ENCODE measurements at regions not wholly inside any gene's neighbourhood (a gene's known extent, or its start where the extent isn't known, plus 50 kb on each side); places are given as distances from the start of the nearest gene placed in this dataset.

DNA sequence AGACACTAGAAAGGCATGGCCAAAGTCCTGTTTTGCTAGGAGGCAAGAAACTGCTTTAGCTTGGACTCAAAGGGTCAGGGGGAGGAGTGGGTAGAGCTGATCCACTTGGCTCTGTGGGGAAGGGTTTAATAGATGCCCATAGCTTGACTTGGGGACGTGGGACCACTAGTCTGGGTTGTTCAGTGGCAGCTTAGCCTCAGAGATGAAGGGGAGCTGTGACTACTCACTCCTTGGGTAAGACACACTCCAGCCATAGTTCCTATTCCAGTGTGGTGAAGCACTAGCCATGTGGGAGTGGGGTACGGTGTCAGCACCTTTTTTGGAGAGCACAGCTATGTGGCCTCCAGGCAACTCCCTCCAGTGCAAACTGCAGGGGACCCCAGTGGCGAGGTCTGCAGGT, 257.3 kb downstream of the TMEM121 start:
- no peak for DNase-seq (ENCODE audit: low read depth)

DNA sequence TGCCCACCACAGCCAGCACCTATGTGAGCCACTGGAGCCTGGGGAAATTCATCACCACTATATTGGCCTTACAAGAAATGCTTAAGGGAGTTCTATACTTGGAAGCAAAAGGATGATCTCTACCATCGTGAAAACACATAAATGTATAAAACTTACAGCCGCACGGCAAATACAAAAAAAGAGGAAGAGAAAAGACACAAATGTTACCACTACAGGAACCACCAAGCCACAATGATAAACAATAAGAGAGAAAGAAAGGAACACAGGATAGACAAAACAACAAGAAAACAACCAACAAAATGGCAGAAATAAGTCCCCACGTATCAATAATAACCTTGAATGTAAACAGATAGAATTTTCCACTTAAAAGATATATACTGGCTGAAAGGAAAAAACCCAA, 267.5 kb downstream of the TMEM121 start:
- no peak for DNase-seq (ENCODE audit: low read depth)

DNA sequence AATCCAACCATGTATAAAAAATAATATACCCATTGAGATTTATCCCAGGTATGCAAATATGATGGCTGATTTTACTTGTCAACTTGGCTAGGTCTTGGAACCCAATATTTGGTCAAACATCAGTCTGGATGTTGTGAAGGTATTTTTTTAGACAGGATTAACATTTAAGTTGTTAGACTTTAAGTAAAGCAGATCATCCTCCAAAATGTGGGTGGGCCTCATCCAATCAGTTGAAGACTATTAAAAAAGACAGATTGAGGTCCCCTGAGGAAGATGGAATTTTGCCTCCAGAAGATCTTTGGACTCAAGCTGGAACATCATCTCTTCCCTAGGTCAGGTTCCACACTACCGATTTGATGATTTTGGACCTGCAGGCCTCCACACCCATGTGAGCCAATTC, 271.2 kb downstream of the TMEM121 start:
- no peak for DNase-seq (ENCODE audit: low read depth)

DNA sequence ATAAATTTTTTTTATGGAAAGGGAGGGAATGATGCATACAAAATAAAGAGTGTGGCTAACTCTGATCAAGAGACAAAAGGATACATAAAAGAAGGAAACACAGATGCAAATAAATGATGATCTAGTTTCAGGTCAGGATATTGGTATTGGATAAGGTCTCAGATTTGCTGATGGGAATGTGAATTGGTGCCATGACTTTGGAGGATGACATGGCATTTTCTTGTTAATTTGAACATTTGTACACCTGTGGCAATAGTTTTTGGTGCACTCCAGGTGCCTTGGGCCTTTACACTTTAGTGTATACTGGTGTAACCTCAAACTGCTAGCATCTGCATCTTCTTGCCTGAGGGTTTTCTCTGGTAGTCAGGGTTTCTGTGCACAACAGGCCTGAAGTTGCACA, 279.3 kb downstream of the TMEM121 start:
- DNase-seq (ENCODE audit: low read depth) = no peak

DNA sequence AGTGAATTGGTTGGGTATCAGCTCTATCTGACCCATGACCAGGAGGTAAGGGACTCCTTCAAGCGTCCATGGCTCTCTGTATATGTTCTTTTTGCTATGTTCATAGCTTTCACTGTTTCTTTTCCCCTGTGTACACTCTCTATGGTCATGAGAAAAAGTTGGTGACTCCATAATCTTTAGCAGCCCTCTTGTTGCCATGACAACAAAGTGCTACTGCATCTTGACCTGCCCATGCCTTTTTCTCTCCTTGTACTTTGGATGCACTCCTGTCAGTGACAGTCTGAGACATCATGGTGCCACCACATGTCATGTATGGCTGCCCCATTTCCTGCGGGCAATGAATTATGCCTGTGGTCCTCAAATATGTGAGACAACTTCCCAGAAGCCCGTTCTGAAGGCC, 280.2 kb downstream of the TMEM121 start:
- DNase-seq (ENCODE audit: low read depth) = no peak

DNA sequence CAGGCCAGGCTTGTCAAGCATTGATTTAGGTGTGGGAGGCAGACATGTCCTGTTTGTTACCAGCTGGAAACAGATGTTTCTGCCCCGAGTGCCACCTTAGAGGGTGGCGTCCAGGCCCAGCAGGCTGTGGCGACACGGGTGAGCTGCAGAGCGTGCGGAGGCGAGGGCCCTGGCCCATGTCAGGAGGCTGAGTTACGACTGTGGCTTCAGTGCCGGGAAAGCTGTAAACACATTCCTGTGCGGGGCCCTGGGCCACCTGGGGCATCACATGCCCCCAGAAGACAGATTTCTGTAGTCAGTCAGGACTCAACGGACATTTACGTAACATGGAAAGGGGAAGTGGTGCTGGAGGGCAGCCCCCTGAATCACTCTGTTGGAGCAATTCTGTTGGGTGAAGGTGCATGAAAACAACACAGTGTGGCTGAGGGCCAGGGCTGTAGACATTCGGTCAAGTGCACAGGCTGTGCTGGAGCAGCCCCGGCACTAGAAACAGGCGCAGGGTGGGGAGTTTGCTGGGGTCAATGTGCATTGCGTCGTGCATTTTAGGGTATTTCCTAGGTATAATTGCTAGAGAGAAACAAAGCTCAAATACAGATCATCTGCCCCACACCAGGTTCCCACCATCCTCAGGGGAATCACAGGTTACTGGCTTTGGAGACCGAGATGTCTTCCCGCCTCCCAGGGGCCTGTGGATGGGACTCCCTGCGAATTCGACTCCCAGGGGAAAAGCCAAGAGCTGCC, 291.8 kb downstream of the TMEM121 start:
- DNase-seq (ENCODE audit: low read depth) = no peak

DNA sequence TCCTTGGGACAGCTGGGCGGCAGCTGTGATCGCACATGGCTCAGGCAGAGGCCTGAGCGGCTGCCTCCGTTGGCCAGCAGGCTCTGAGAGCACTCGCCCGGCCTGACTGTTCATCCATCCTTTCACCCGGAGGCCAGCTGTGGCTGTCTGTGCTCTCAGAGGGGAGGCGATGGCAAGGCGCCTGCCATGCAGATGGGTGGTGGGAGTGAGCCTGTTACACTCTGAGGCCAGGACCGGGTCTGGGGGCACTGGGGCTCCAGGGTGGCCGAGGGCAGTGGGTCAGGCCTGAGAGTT, 292.3 kb downstream of the TMEM121 start:
- no peak for DNase-seq (ENCODE audit: low read depth)

DNA sequence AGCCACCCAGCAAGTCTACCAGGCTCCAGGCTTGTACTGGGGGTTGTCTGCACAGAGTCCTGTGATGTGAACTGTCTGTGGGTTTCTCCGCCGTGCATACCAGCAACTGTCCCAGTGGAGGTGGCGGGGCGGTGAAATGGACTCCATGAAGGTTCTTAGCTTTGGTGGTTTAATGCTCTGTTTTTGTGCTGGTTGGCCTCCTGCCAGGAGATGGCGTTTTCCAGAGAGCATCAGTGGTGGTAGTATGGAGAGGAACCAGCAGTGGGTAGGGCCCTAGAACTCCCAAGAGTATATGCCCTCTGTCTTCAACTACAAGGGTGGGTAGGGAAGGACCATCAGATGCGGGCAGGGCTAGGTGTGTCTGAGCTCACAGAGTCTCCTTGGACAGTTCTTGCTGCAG, 303.8 kb downstream of the TMEM121 start:
- no peak for DNase-seq (ENCODE audit: low read depth)

DNA sequence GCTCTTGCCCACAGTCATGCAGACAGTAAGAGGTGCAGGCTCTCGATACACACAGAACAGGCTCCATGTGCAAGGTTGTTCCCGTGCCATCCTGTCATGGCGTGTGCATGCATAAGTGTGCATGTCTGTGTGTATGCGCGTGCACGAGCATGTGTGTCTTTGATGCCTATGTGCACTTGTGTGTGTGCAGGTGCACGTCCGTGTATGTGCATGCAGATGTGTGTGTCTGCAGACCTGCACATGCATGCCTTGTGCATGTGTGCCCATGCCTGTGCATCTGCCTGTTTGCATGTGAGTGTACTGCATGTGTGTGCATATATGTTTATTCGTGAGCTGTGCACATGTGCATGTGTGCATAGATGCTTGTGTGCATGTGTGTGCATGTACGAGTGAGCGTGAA, 309.8 kb downstream of the TMEM121 start:
- no peak for DNase-seq (ENCODE audit: low read depth)

DNA sequence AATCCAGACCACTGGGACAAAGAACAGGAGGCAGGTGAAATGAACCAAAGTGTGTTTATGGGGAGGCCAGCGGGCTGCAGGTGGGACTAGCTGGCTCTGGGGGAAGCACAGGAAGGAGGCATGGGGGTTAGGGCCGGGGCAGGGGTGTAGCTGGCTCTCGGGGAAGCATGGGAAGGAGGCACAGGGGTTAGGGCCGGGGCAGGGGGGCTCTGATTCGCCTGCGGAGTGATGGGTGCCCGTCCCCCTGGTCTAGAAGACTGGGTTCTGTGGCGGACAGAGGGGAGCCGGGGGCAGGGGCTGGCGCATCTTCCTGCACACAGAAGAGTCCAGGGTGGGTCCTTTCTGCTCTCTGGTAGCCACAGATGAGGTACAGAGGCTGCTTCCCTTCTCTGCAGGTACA, 310.3 kb downstream of the TMEM121 start:
- no peak for DNase-seq (ENCODE audit: low read depth)

DNA sequence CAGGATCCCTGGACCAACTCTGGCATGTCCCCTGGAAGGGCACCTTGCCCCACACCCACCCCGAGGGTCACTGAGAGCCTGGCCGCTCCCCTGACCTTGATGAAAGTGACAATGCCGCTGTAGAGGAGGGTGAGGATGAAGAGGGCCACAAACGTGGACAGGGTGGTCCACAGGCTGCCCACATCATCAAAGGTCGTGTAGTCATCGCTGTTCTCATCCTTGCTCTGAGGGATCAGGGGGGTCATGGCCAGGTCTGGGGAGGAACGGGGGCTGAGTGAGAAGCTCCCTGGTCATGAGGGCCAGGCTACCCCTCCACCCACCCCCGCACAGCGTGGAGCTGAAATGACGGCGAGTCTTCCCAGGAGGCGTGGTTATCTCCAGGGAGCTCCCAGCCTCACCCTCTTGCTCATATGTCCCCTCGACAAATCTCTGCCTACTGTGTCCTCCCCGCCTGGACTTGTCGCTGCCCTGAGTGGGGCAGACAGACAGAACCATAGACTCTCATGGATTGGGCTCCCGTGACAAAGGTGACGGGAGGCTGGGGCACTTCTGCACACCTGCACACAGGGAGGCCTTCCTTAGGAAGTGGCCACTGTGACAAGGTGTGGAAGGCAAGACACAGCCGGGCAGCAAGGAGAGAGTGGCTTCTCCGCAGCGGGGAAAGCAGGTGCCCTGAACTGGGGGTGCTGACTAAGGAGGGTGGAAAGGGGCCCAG, 311.1 kb downstream of the TMEM121 start:
- DNase-seq (ENCODE audit: low read depth) = no peak

DNA sequence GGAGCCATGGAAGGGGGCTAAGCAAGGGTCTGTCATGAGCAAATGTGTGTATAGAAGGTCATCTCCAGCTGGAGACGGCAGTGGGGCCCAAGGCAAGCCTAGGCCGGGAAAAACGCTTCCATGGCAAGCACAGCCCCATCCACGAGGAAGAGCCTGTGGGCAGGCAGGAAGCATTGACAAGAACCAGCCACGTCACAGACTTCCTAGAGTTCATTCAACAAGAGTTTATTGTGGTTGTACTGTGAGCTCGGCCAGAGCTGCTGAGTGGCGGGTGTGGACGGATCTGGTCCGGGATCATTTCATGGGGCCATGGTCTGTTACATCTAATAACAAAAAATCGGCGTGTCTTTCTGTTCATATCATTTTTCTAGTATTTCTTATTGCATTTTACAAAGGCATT, 311.7 kb downstream of the TMEM121 start:
- no peak for DNase-seq (ENCODE audit: low read depth)

DNA sequence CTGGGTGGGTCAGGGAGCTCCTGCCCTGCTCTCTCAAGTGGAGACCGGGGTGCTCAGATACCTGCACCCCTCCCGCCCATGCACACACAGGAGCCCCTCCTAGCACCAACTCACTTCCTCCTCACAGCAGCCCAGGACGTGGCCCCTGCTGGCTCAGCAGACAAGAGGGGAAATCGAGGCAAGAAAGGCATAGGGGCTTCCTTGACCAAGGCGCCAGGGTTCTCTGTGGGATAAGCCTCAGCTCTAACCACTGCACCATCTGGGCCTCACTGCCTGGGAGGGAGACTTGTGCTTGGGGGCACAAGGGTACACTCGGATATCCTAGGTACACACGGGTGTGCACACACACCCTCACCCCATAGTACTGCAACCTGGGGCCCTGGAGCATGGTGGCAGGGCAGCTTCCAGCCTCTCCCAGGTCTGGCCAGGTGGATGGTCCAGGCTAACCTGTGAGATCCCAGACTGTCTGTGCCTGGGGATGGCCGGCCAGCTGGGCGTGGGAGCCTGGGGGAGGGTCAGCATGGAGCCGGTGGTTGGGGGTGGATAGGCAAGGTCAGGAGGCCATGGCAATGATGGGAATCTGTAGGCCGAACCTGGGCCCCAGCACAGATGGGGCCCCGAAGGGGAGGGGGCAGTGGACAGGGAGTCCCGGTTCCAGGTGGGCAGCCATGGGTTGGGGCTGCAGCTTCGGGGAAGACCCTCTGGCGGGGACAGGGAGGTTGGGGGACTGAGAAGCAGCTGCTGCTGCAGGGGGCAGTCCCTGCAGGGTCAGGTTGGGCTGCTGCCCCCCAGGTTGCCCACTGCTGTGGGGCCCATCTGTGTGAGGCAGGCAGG, 312.4 kb downstream of the TMEM121 start:
- no peak for DNase-seq (ENCODE audit: low read depth)

DNA sequence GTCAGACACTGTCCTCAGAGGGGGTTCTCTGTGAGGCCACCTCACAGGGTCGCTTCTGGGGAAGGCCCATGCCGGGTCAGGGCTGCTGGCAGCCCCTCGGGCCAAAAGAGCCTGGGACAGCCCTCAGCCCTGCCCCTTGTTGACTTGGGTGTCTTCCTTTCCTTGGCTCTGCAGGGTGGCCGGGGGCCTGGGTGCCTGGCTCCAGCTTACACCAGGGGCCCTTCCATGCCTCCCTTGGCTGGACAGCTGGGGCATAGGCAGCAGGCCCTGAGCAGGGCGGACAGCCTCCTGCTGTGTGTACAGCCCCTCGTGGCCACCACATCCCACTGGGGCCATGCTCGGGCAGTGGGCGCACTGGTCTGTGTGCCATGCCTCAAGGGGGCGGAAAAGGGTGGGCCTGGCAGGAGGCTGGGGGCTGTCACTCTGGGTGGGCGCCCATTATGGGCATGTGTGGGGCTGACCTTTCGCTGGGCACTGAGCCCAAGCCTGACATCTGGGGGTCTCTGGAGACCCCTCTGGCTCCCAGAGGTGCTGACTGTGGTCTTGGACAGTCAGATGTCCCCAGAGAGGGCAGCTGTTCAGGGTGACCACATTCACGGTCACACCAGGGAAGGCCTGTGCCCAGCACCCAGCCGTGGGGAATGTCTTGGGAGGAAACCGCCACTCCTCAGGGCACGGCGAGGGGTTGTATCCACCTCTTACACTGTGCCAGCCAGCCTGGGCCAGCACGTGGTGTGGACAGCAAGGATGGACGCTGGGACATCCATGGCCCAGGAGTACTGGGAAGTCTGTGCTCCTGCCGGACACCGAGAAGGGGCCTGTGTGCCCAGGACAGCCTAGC, 313.3 kb downstream of the TMEM121 start:
- DNase-seq (ENCODE audit: low read depth) = no peak

DNA sequence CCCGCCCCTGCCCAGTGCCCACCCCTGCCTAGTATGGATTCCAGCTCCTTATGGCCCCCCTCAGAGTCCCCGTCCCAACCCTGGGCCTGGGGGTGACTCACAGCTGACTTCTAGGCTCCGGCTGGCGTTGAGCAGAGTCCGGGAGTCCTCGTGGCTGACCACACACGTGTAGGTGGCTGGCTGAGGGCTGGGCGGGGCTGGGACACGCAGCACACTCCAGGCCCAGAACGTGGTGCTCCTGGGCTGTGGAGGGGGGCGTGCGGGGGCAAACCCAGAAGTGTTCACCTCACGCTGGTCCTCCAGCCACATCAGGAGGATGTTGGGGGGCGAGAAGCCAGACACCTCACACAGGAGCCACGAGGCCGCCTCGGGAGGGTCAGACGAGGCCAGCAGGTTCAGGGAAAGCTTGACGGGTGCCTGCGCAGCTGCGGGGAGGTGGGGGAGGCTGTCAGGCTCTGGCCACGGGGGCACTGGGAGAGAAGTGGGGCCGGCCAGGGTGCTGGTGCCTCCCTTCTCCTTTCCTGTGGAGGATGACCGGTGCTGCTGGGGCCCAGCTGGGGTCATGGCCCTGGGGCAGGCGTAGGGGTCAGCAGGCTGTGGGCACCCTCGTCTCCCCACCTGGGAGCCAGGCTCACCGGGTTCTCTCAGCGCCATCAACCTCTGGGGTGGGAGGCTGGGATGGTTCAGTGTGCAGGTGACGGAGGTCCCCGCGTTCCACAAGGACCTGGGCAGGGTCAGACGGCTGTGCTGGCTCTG, 314.1 kb downstream of the TMEM121 start:
- DNase-seq (ENCODE audit: low read depth) = no peak

DNA sequence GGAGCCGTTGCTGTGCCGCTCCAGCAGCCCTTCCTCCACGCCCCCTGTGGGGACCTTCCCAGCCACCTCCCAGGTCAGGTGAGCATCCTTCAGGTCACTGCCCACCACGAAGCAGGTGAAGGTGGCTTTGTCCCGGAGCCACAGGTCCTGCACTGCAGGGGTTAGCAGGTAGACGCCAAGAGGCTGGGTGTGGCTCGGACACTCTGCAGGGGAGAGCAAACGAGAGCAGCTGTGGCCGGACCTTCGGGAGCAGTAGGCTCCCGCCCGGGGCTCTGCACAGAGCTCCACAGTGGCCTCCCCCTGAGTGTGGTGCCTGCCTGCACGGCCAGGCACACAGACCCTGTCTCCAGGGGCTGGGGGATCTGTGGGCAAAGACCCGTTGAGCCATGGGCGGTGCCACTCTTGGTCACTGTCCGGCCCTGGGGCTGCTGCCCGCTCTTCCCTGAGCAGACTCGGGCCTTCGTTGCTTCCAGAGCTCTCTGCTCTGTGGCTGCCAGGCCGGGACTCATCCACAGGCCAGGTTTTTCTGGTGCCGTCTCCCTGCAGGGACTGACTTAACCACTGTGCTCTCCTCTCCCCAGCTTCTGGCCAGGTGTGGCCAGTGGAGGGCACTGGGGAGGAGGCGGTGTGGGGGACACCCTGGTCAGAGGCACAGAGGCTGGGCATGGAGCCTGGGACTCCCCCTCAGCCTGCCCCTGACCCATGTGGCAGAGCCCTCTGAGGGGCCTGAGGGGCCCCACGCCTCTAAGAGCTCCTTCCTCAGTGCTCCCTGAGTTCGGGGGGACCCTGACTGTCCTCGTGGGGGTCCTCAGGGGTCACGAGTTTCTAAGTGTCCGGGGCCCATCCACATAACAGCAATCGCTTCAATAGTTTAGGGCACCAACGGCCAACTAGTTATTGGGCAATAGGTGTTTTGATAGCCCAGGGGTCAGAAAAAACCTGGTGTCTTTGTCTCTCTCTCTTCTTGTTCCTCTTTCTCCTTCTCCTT, 314.9 kb downstream of the TMEM121 start:
- no peak for DNase-seq (ENCODE audit: low read depth)

DNA sequence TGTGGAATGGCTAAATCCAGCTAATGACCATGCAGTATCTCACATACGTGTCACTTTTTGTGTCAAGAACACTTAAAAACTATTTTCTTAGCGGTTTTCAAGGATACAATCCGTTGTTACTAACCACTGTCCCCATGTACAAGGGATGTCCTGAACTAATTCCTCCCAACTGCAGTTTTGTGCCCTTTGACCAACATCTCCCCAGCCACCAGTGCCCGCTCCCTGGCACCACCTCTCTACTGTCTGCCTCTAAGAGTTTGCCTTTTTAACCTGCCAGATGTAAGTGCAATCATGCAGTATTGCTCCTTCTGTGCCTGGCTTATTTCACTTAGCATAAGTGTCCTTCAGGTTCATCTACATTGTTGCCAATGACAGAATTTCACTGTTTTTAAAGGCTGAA, 315.7 kb downstream of the TMEM121 start:
- no peak for DNase-seq (ENCODE audit: low read depth)

DNA sequence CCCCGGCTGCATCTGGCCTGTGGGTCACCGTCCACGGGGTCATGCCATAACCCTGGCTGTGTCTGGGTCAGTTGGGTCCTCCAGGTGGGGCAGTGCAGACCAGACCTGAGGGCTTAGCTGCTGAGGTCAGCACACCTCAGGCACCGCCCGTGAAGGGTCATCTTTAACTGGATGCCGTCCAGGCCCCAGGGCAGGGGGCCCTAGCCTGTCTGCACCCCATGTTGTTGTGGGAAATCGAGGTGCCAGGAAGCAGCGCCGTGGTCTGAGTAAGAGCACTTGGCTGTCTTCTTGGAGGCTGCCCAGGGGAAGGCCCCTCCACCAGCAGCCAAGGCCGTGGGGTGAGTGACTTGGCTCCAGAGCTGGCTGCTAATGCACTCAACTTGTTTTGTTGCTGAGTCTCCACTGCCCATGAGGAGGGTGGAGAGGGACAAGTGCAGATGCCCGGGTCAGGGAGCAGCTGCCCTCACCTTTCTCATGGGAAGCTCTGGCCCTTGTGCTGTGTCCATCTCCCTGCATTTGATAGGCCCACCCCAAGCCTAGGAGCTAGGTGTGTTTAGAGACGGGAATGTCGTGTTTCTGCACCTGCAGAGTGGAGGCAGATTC, 317.2 kb downstream of the TMEM121 start:
- no peak for DNase-seq (ENCODE audit: low read depth)

DNA sequence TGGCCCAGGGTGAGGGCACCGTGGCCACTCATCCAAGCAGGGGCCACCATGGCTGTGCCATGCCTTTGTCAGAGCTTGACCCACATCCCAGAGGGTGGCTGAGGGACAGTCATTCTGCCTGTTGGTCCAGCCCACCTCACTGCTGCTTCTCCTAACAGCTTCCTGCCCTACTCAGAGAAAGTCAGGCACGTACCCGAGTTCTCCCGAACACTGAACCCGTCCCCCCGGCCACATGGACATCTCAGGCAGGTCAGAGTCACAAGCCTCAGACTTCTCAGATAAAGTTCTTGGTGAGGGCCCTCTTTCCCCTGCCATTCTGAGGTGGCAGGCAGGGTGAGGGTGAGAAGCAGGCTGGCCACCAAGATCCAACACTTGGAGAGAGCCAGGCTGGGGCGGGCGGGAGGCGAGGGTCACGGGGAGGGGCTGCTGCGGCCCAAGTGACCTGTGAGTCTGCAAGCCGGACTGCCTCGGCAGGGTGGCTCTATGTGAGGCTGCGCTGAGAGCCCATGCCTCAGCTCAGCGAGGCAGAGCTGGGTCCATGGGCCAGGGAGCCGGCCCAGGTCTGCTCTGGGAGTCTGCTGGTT, 317.8 kb downstream of the TMEM121 start:
- no peak for DNase-seq (ENCODE audit: low read depth)
